ENCODE measurements at regions not wholly inside any gene's neighbourhood (a gene's known extent, or its start where the extent isn't known, plus 50 kb on each side); places are given as distances from the start of the nearest gene placed in this dataset.

DNA sequence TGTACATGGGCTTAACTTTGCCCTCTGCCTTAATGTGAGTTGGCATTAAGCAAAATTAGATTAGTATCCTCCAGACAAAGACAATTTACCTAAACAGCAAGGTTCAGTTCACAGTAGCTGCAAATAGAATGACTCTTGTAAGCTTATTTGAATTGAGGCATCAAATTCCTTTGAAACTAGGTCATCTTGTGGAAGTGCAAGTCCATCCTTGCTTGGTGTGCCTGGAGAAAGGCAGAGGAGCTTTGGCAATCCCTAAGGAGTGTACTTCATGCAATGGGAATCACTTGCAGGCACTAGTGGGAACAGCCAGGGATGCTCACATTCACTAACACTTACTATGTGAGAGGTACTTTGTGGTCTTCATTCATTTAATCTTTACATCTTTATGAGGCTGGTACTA, 118.3 kb downstream of the DRD1 start:
- CTCF ChIA-PET (ENCODE audit: unreplicated experiment), result no interaction called here
- no TSS peak for BruUV-seq (replicated peaks)
- no peak for TF ChIP-seq EZH2phosphoT487 (IDR thresholded peaks at IDR 0.05; ENCODE audit: borderline replicate concordance, low read depth, low read length)
- TF ChIP-seq, protein P1, sequence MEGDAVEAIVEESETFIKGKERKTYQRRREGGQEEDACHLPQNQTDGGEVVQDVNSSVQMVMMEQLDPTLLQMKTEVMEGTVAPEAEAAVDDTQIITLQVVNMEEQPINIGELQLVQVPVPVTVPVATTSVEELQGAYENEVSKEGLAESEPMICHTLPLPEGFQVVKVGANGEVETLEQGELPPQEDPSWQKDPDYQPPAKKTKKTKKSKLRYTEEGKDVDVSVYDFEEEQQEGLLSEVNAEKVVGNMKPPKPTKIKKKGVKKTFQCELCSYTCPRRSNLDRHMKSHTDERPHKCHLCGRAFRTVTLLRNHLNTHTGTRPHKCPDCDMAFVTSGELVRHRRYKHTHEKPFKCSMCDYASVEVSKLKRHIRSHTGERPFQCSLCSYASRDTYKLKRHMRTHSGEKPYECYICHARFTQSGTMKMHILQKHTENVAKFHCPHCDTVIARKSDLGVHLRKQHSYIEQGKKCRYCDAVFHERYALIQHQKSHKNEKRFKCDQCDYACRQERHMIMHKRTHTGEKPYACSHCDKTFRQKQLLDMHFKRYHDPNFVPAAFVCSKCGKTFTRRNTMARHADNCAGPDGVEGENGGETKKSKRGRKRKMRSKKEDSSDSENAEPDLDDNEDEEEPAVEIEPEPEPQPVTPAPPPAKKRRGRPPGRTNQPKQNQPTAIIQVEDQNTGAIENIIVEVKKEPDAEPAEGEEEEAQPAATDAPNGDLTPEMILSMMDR (conservative IDR thresholded peaks at IDR 0.05; ENCODE audit: low read length), result no peak

DNA sequence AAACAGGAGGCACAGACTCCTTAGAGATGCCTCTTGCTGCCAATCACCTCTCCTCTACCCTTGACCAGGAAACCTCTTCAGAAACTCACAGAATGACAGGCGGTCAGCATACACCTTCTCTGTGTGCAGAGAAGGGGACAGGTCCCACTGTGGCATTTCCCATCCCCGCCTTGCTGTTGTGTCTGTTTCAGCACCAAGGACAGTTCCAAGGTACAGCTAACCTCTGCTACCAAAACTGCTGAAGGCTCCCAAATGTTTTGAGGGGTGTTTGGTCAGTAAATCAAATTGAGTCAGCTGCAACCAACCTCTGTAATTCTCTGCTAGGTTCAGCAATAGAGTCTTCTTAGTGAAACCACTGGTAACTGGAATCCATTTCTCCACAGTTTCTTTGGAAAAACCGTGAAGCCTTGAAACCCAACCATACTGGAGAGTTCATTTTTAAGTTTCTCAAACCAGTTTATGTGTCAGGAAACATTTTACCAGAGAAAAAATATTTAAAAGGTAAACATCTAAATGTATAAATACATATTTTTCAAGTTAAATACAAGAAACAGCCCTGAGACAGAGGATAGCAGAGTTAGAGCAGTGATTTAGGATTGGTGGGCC, 122.0 kb downstream of the DRD1 start:
- Histone ChIP-seq H3K4me3 (ENCODE audit: low read depth, low read length, poor library complexity, severe bottlenecking) (no peak overlapping the region), H4K20me1 (ENCODE audit: insufficient read depth, low read length) (no peaks in the 10 kb centered on the region), H2AFZ (ENCODE audit: low read length) (no peak overlapping the region), H3K27ac (ENCODE audit: low read depth, low read length, poor library complexity, severe bottlenecking) (no peak overlapping the region), H3K36me3 (ENCODE audit: insufficient read depth, low read length) (no peaks in the 10 kb centered on the region), H3K9me3 (ENCODE audit: low read length) (no peaks in the 10 kb centered on the region), H3K4me1 (ENCODE audit: insufficient read depth, low read length, poor library complexity, severe bottlenecking) (no peaks in the 10 kb centered on the region), H3K79me2 (ENCODE audit: insufficient read depth, low read depth, low read length) (no peaks in the 10 kb centered on the region), H3K4me2 (ENCODE audit: low read length) (no peak overlapping the region), H3K9me2 (ENCODE audit: insufficient read depth, low read length) (no peaks in the 10 kb centered on the region)
- ChIA-PET CTCF (ENCODE audit: unreplicated experiment) (no interaction called here), POLR2A (no interaction called here)
- intact Hi-C loops (cut with micrococcal nuclease; ENCODE audit: unreplicated experiment), result no loop called here
- no TSS peak for BruUV-seq (replicated peaks)
- TF ChIP-seq, protein P1 (conservative IDR thresholded peaks at IDR 0.05; ENCODE audit: low read length), result no peak
- no peak for TF ChIP-seq EZH2phosphoT487 (IDR thresholded peaks at IDR 0.05; ENCODE audit: borderline replicate concordance, low read depth, low read length)
- DNase-seq (ENCODE audit: low spot score), result peak; percentile 58

More for the DNA sequence above, 118.3 kb downstream of the DRD1 start:
- no peak overlapping the region for H2AFZ ChIP-seq (ENCODE audit: low read length)
- intact Hi-C loops (cut with micrococcal nuclease; ENCODE audit: unreplicated experiment), result no loop called here
- no peaks in the 10 kb centered on the region for H3K79me2 ChIP-seq (ENCODE audit: insufficient read depth, low read depth, low read length)
- DNase-seq (ENCODE audit: low spot score), result no peak
- H3K36me3 ChIP-seq (ENCODE audit: insufficient read depth, low read length), result no peaks in the 10 kb centered on the region
- POLR2A ChIA-PET, result no interaction called here
- H4K20me1 ChIP-seq (ENCODE audit: insufficient read depth, low read length), result no peaks in the 10 kb centered on the region
- H3K9me3 ChIP-seq (ENCODE audit: low read length), result no peaks in the 10 kb centered on the region
- H3K27ac ChIP-seq (ENCODE audit: low read depth, low read length, poor library complexity, severe bottlenecking), result no peak overlapping the region
- no peaks in the 10 kb centered on the region for H3K4me1 ChIP-seq (ENCODE audit: insufficient read depth, low read length, poor library complexity, severe bottlenecking)
- H3K4me2 ChIP-seq (ENCODE audit: low read length), result no peak overlapping the region
- H3K4me3 ChIP-seq (ENCODE audit: low read depth, low read length, poor library complexity, severe bottlenecking), result no peak overlapping the region
- H3K9me2 ChIP-seq (ENCODE audit: insufficient read depth, low read length), result no peaks in the 10 kb centered on the region

DNA sequence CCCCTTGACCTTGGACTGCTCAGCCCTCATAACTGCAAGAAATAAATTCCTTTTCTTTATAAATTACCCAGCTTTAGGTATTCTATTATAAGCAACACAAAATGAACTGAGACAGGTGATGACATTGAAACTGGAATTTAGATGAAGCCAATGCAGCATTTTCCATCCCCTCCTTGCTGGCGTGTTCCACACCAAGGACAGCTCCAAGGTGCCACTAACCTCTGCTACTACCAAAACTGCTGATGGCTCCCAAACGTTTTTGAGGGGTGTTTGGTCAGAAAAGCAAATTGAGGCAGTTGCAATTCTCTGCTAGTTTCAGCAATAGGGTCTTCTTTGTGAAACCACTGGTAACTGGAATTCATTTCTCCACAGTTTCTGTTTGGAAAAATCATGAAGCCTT, 124.8 kb downstream of the DRD1 start:
- Histone ChIP-seq H3K9me2 (ENCODE audit: insufficient read depth, low read length) (no peaks in the 10 kb centered on the region), H3K4me3 (ENCODE audit: low read depth, low read length, poor library complexity, severe bottlenecking) (no peak overlapping the region), H3K27ac (ENCODE audit: low read depth, low read length, poor library complexity, severe bottlenecking) (no peak overlapping the region), H3K4me2 (ENCODE audit: low read length) (no peak overlapping the region), H3K79me2 (ENCODE audit: insufficient read depth, low read depth, low read length) (no peaks in the 10 kb centered on the region), H3K4me1 (ENCODE audit: insufficient read depth, low read length, poor library complexity, severe bottlenecking) (no peaks in the 10 kb centered on the region), H3K9me3 (ENCODE audit: low read length) (no peaks in the 10 kb centered on the region), H2AFZ (ENCODE audit: low read length) (no peak overlapping the region), H4K20me1 (ENCODE audit: insufficient read depth, low read length) (no peaks in the 10 kb centered on the region), H3K36me3 (ENCODE audit: insufficient read depth, low read length) (no peaks in the 10 kb centered on the region)
- ChIA-PET POLR2A (no interaction called here), CTCF (ENCODE audit: unreplicated experiment) (no interaction called here)
- no peak for DNase-seq (ENCODE audit: low spot score)
- TF ChIP-seq, protein P1 (conservative IDR thresholded peaks at IDR 0.05; ENCODE audit: low read length), result no peak
- no peak for TF ChIP-seq EZH2phosphoT487 (IDR thresholded peaks at IDR 0.05; ENCODE audit: borderline replicate concordance, low read depth, low read length)
- intact Hi-C loops (cut with micrococcal nuclease; ENCODE audit: unreplicated experiment), result no loop called here
- BruUV-seq (replicated peaks), result no TSS peak
